Peyer's patch (tissue), 4 donors: ENCODE measurements at regions not wholly inside any gene's neighbourhood (a gene's known extent, or its start where the extent isn't known, plus 50 kb on each side); places are given as distances from the start of the nearest gene placed in this dataset.
"Not testable (repeated sequence)": the region's sequence is repeated elsewhere in the genome, so short reads cannot be mapped to it uniquely, and the experiment has no call there.

Experiments
- POLR2A ChIP-seq, 2 donors: fragments of 450-650 bp; IDR thresholded peaks; one replicate each; pipeline ENCODE4 v1.5.1; 2017; ENCODE audit warnings: antibody characterized with exemption in 2 of 2, mild to moderate bottlenecking in 2 of 2, moderate library complexity in 2 of 2
- TF ChIP-seq, protein P1 (sequence below), 6 experiments: fragments of 450-650 bp in 4 of 6; fragments of 200-600 bp in 2 of 6; sonication (generic) in 1 of 6; IDR thresholded peaks; one replicate each; pipeline ENCODE4 v1.5.1; 2017 to 2019; ENCODE audit warnings: antibody characterized with exemption in 6 of 6, mild to moderate bottlenecking in 3 of 6, moderate library complexity in 1 of 6

DNA sequence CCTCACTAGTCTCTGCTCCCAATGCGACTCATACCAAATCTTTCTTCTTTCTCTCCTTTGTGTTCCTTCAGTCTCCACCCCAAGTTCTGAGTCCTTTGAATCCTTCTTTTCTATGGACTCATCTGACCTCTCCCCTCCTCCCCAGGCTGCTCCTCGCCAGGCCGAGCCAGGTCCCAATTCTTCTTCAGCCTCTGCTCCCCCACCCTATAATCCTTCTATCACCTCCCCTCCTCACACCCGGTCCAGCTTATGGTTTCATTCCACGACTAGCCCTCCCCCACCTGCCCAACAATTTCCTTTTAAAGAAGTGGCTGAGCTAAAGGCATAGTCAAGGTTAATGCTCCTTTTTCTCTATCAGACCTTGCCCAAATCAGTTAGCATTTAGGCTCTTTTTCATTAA is 518.5 kb downstream of the MATN1 start:
- TF ChIP-seq, protein P1, sequence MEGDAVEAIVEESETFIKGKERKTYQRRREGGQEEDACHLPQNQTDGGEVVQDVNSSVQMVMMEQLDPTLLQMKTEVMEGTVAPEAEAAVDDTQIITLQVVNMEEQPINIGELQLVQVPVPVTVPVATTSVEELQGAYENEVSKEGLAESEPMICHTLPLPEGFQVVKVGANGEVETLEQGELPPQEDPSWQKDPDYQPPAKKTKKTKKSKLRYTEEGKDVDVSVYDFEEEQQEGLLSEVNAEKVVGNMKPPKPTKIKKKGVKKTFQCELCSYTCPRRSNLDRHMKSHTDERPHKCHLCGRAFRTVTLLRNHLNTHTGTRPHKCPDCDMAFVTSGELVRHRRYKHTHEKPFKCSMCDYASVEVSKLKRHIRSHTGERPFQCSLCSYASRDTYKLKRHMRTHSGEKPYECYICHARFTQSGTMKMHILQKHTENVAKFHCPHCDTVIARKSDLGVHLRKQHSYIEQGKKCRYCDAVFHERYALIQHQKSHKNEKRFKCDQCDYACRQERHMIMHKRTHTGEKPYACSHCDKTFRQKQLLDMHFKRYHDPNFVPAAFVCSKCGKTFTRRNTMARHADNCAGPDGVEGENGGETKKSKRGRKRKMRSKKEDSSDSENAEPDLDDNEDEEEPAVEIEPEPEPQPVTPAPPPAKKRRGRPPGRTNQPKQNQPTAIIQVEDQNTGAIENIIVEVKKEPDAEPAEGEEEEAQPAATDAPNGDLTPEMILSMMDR (IDR thresholded peaks at IDR 0.05): not testable (repeated sequence)
- not testable (repeated sequence) for TF ChIP-seq POLR2A (IDR thresholded peaks at IDR 0.05)
